Keratinocyte (primary cell): ENCODE measurements at regions not wholly inside any gene's neighbourhood (a gene's known extent, or its start where the extent isn't known, plus 50 kb on each side); places are given as distances from the start of the nearest gene placed in this dataset.

Experiments
- DNase-seq: peaks from one replicate; pipeline ENCODE4 v3.0.0-alpha.2; 2011; ENCODE audit warnings: low read depth, missing footprints, low spot score
- FAIRE-seq: peaks from 2 replicates; lab custom pipeline; 2011; peaks lifted over from hg19 to GRCh38; lab: Jason Lieb, UNC
- H2AFZ ChIP-seq: 2 replicates; pipeline ENCODE4 v1.6.0; 2012; ENCODE audit warnings: low read length, control low read depth, inconsistent platforms; ENCODE audit not compliant: control insufficient read depth
- H3K27ac ChIP-seq: 2 replicates; pipeline ENCODE4 v1.5.1; 2011; ENCODE audit warnings: low read length; ENCODE audit not compliant: control insufficient read depth, insufficient read depth
- H3K27me3 ChIP-seq: 3 replicates; pipeline ENCODE4 v1.6.0; 2011; ENCODE audit warnings: low read length; ENCODE audit not compliant: control insufficient read depth, insufficient read depth; ENCODE audit errors: extremely low read depth
- H3K36me3 ChIP-seq, 2 experiments: 2 replicates in 1 of 2; 3 replicates in 1 of 2; pipeline ENCODE4 v1.5.1; 2011; ENCODE audit warnings: low read length in 2 of 2, mild to moderate bottlenecking in 1 of 2; ENCODE audit not compliant: control insufficient read depth in 2 of 2, insufficient read depth in 2 of 2; ENCODE audit errors: extremely low read depth in 1 of 2
- H3K4me1 ChIP-seq: 3 replicates; pipeline ENCODE4 v1.5.1; 2011; ENCODE audit warnings: low read length; ENCODE audit not compliant: control insufficient read depth, insufficient read depth; ENCODE audit errors: extremely low read depth
- H3K4me2 ChIP-seq: 3 replicates; pipeline ENCODE4 v1.6.0; 2011; ENCODE audit warnings: low read depth, low read length; ENCODE audit not compliant: control insufficient read depth, insufficient read depth; ENCODE audit errors: extremely low read depth
- H3K4me3 ChIP-seq, 3 experiments: fragments of 200-600 bp in 1 of 3; sonication (generic) in 1 of 3; 2 replicates in 2 of 3; 3 replicates in 1 of 3; pipeline ENCODE4 v1.5.1; 2011 to 2016; ENCODE audit warnings: low read length in 3 of 3, mild to moderate bottlenecking in 3 of 3, control low read depth in 2 of 3, inconsistent platforms in 1 of 3, low read depth in 1 of 3, mixed read lengths in 1 of 3, mixed run types in 1 of 3, moderate library complexity in 1 of 3; ENCODE audit not compliant: control insufficient read depth in 2 of 3, insufficient read depth in 2 of 3; ENCODE audit errors: extremely low read depth in 1 of 3
- H3K79me2 ChIP-seq: 2 replicates; pipeline ENCODE4 v1.6.0; 2012; ENCODE audit warnings: low read length; ENCODE audit not compliant: control insufficient read depth, insufficient read depth
- H3K9ac ChIP-seq: 3 replicates; pipeline ENCODE4 v1.6.0; 2011; ENCODE audit warnings: low read length; ENCODE audit not compliant: control insufficient read depth, insufficient read depth; ENCODE audit errors: extremely low read depth
- H3K9me1 ChIP-seq: 3 replicates; pipeline ENCODE4 v1.6.0; 2011; ENCODE audit warnings: low read length; ENCODE audit not compliant: control insufficient read depth, insufficient read depth; ENCODE audit errors: extremely low read depth
- H3K9me3 ChIP-seq: 2 replicates; pipeline ENCODE4 v1.5.1; 2012; ENCODE audit warnings: low read depth, low read length; ENCODE audit not compliant: control insufficient read depth
- H4K20me1 ChIP-seq: 3 replicates; pipeline ENCODE4 v1.6.0; 2011; ENCODE audit warnings: low read length; ENCODE audit not compliant: control insufficient read depth, insufficient read depth; ENCODE audit errors: extremely low read depth
- EZH2 ChIP-seq: IDR thresholded peaks from one replicate; pipeline ENCODE4 v1.6.1; 2012; ENCODE audit warnings: inconsistent platforms, mild to moderate bottlenecking, low read length, moderate library complexity
- dilution Hi-C: fragments of 300-500 bp; cut with MboI; formaldehyde crosslinking; loops from one replicate; pipeline ENCODE4 v1.7.0; 2020; ENCODE audit warnings: low sequenced_read_pairs; ENCODE audit not compliant: extremely low pct_ligation_motif_present
- TF ChIP-seq, protein P1 (sequence below), 3 experiments: IDR thresholded peaks in 1 of 3; conservative IDR thresholded peaks in 1 of 3; optimal IDR thresholded peaks in 1 of 3; 2 replicates in 2 of 3; 3 replicates in 1 of 3; pipeline versions ENCODE3 to v1.5.1; 2011; ENCODE audit warnings: low read length in 3 of 3, mild to moderate bottlenecking in 3 of 3, moderate library complexity in 2 of 3, control low read depth in 1 of 3, inconsistent platforms in 1 of 3; ENCODE audit not compliant: insufficient read depth in 2 of 3; ENCODE audit errors: extremely low read depth in 1 of 3

DNA sequence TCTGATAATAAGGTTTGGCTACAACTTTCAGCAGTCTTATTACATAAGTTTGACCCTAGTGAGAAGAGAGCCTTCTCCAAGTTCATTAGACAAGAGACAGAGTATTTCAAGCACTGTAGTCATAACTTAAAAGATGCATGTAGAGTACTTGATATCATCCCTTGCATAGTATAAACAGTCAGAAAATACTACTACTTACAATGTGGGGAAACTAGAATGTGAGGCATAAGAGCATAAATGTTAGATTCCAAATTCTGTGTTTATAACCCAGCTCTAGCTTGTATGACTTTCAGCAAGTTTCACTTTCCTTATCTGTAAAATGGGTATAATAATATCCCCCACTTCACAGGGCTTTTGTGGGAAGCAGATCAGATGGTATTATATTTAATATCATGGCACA is 56.8 kb upstream of the TMEM200A start:
- FAIRE-seq = no peak
- H3K9me1 ChIP-seq = no peaks in the 10 kb centered on the region
- TF ChIP-seq EZH2 = no peak
- TF ChIP-seq, protein P1, sequence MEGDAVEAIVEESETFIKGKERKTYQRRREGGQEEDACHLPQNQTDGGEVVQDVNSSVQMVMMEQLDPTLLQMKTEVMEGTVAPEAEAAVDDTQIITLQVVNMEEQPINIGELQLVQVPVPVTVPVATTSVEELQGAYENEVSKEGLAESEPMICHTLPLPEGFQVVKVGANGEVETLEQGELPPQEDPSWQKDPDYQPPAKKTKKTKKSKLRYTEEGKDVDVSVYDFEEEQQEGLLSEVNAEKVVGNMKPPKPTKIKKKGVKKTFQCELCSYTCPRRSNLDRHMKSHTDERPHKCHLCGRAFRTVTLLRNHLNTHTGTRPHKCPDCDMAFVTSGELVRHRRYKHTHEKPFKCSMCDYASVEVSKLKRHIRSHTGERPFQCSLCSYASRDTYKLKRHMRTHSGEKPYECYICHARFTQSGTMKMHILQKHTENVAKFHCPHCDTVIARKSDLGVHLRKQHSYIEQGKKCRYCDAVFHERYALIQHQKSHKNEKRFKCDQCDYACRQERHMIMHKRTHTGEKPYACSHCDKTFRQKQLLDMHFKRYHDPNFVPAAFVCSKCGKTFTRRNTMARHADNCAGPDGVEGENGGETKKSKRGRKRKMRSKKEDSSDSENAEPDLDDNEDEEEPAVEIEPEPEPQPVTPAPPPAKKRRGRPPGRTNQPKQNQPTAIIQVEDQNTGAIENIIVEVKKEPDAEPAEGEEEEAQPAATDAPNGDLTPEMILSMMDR (optimal IDR thresholded peaks at IDR 0.05 in 1 of 3, IDR thresholded peaks at IDR 0.05 in 1 of 3, conservative IDR thresholded peaks at IDR 0.05 in 1 of 3; ENCODE audit: extremely low read depth in 1 of 3, insufficient read depth in 2 of 3, low read length in 3 of 3) = no peak

DNA sequence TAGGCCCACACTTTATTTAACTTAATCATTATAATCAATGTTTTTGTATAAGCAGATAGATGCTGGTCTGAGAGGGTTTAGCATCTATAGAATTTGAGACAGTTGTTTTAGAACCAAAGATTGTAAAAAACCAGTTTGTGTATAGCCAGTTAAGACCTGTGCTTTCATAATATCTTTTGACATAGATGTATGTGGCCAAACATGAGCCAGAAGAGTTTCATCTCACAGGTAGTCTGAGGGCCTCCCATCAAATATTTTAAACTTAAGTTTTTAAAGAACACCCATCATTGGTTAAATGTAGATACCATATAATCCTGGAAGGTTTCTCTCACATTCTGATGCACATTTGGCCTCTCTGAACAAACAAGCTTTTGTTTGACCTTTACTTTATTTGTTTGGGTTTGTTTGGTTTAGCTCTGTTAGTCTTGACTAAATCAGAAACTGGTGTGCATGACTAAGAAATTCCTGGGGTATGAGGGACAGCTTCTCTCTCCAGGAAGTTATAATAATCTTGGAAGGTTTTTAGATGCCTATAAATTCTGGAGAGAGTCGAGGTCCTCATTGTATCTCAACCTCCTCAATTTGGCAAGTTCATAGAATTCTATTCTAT is 58.0 kb upstream of the TMEM200A start:
- H3K36me3 ChIP-seq = no peaks in the 10 kb centered on the region
- no peaks in the 10 kb centered on the region for H3K9me3 ChIP-seq
- H3K4me2 ChIP-seq = no peak overlapping the region
- peaks cover 4% of the 10 kb centered on the region for H3K79me2 ChIP-seq
- no peaks in the 10 kb centered on the region for H4K20me1 ChIP-seq
- H3K27me3 ChIP-seq = no peaks in the 10 kb centered on the region
- no peak overlapping the region for H3K9ac ChIP-seq
- dilution Hi-C loops = loop anchor here (25.0 kb wide), 1 partner anchor 454 kb away; no protein-coding TSS in a partner anchor
- no peak overlapping the region for H3K4me3 ChIP-seq
- DNase-seq (no peak), FAIRE-seq (no peak)
- no peaks in the 10 kb centered on the region for H3K4me1 ChIP-seq
- no peak overlapping the region for H2AFZ ChIP-seq
- H3K27ac ChIP-seq = no peak overlapping the region
- no peak for TF ChIP-seq EZH2
- TF ChIP-seq, protein P1 (optimal IDR thresholded peaks at IDR 0.05 in 1 of 3, IDR thresholded peaks at IDR 0.05 in 1 of 3, conservative IDR thresholded peaks at IDR 0.05 in 1 of 3; ENCODE audit: extremely low read depth in 1 of 3, insufficient read depth in 2 of 3, low read length in 3 of 3) = no peak
- no peaks in the 10 kb centered on the region for H3K9me1 ChIP-seq

More for the DNA sequence above, 56.8 kb upstream of the TMEM200A start:
- H3K36me3 ChIP-seq = no peaks in the 10 kb centered on the region
- no peaks in the 10 kb centered on the region for H3K9me3 ChIP-seq
- dilution Hi-C loops = loop anchor here (25.0 kb wide), 1 partner anchor 453 kb away; no protein-coding TSS in a partner anchor
- H2AFZ ChIP-seq = no peak overlapping the region
- no peak overlapping the region for H3K4me3 ChIP-seq
- H3K27ac ChIP-seq = no peak overlapping the region
- no peak overlapping the region for H3K9ac ChIP-seq
- no peaks in the 10 kb centered on the region for H3K4me1 ChIP-seq
- no peaks in the 10 kb centered on the region for H4K20me1 ChIP-seq
- DNase-seq = no peak
- no peaks in the 10 kb centered on the region for H3K79me2 ChIP-seq
- H3K27me3 ChIP-seq = no peaks in the 10 kb centered on the region
- no peak overlapping the region for H3K4me2 ChIP-seq
